ENCODE measurements at regions not wholly inside any gene's neighbourhood (a gene's known extent, or its start where the extent isn't known, plus 50 kb on each side); places are given as distances from the start of the nearest gene placed in this dataset.

DNA sequence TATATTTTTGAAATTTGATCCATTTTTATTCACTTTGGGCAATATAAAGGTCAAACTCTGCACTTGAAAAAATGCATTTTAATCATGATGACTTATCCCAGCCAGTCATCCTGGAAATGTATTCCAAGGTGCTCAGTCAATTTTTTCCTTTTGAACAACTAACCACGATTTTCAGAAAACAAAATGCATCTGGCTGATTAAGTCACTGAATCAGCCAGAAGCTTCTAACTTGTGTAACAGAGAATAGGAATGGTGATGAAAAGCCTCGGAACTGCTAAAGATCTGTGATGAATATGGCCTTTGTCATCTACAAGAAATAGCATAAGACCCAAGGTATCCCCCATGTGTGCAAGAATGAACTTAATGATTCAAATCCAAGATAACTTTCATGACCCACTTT is 572.7 kb downstream of the EPHA4 start:
- ATAC-seq (no peak), FAIRE-seq (no peak), DNase-seq (no peak)
- no peaks in the 10 kb centered on the region for H3K36me3 ChIP-seq
- intact Hi-C loops (cut with DNase I): no loop called here
- no peaks in the 10 kb centered on the region for H3K27me3 ChIP-seq
- H3K4me3 ChIP-seq: no peak overlapping the region
- TF ChIP-seq, protein P1, sequence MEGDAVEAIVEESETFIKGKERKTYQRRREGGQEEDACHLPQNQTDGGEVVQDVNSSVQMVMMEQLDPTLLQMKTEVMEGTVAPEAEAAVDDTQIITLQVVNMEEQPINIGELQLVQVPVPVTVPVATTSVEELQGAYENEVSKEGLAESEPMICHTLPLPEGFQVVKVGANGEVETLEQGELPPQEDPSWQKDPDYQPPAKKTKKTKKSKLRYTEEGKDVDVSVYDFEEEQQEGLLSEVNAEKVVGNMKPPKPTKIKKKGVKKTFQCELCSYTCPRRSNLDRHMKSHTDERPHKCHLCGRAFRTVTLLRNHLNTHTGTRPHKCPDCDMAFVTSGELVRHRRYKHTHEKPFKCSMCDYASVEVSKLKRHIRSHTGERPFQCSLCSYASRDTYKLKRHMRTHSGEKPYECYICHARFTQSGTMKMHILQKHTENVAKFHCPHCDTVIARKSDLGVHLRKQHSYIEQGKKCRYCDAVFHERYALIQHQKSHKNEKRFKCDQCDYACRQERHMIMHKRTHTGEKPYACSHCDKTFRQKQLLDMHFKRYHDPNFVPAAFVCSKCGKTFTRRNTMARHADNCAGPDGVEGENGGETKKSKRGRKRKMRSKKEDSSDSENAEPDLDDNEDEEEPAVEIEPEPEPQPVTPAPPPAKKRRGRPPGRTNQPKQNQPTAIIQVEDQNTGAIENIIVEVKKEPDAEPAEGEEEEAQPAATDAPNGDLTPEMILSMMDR (IDR thresholded peaks at IDR 0.05): no peak
- H3K27ac ChIP-seq: no peak overlapping the region
- H3K4me1 ChIP-seq: no peaks in the 10 kb centered on the region
- WGBS, 2 donors: 66 to 68% methylated on average over 2 of the region's 2 CpGs
- no peaks in the 10 kb centered on the region for H3K9me3 ChIP-seq

DNA sequence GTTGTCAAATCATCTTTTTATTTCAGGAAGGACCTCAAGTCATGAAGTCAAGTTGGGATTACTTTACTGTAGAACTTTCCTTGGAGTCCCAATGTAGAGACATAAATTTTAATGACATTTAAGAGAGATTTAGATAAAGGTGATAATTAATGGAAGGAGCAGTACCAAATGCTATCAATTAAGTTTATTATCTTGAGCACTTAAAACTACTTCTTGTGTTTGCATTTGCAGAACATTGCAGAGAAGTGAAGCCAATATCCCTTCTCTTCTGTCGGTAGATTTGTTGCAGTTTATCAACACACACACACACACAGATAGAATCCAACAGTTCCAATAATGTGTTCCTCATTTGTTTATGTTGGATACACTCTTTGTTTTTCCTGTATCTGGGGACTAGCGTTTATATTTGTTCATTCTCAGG is 570.7 kb downstream of the EPHA4 start:
- no peak for ATAC-seq
- 21 to 31% methylated on average over 2 of the region's 2 CpGs for WGBS, 2 donors
- TF ChIP-seq, protein P1 (IDR thresholded peaks at IDR 0.05): no peak
- Histone ChIP-seq H3K4me3 (no peak overlapping the region), H3K9me3 (no peaks in the 10 kb centered on the region), H3K36me3 (no peaks in the 10 kb centered on the region), H3K27ac (no peak overlapping the region), H3K27me3 (no peaks in the 10 kb centered on the region), H3K4me1 (no peaks in the 10 kb centered on the region)
- DNase-seq: no peak
- intact Hi-C loops (cut with DNase I): no loop called here
- FAIRE-seq: no peak

DNA sequence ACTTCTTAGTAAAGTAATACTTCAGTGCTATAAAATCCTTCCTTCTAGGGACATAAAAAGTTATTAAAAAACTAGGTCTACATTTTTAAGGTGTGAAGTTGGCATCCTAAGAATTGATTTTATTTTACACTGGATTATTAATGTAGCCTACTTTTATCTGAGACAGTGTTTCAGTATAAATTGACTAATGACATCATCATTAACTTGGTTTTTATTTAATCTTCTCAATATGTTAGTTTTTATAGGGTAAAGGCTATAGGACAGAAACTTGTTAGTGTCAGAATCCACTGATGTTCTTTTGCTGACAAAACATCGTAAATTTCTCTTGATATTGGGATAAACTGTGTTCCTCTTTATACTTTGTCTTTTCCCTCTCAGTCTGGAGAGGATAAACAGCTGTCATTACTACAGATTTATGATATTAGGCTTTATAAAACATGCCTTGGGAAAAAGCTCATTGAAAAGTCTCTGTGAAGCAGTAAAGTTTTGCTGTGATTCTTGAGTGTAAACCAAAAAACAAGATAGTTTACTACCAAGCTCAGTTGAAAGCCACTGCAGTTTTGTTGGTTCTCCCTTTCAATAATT is 569.9 kb downstream of the EPHA4 start:
- Histone ChIP-seq H3K27me3 (no peaks in the 10 kb centered on the region), H3K4me1 (no peaks in the 10 kb centered on the region), H3K27ac (no peak overlapping the region), H3K9me3 (no peaks in the 10 kb centered on the region), H3K4me3 (no peak overlapping the region), H3K36me3 (no peaks in the 10 kb centered on the region)
- 0 to 43% methylated on average over 1 of the region's 1 CpG for WGBS, 2 donors
- FAIRE-seq (no peak), ATAC-seq (no peak), DNase-seq (no peak)
- TF ChIP-seq, protein P1 (IDR thresholded peaks at IDR 0.05): no peak
- intact Hi-C loops (cut with DNase I): no loop called here

DNA sequence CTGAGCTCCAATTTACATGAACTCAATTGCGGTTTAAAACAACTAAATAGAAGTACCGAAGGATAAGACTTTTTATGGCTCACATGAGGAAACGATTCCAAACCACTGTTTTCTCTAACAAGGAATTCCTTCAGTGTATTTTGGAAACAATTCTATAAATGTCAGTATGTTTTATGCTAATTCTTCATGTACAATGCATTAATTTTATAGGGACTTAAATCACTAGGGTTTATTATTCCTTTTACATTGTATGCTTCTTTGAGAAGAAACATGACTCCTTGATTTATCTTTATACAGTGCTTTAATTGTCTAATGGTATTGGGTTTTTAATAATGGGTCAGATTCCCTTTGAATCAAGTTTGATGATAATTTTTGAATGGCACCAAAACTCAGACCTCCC is 566.8 kb downstream of the EPHA4 start:
- Histone ChIP-seq H3K27ac (no peak overlapping the region), H3K27me3 (no peaks in the 10 kb centered on the region), H3K4me3 (no peak overlapping the region), H3K4me1 (no peaks in the 10 kb centered on the region), H3K36me3 (no peaks in the 10 kb centered on the region), H3K9me3 (no peaks in the 10 kb centered on the region)
- intact Hi-C loops (cut with DNase I): no loop called here
- DNase-seq: no peak
- no peak for ATAC-seq
- FAIRE-seq: no peak
- 84 to 91% methylated on average over 3 of the region's 3 CpGs for WGBS, 2 donors
- TF ChIP-seq, protein P1 (IDR thresholded peaks at IDR 0.05): no peak

DNA sequence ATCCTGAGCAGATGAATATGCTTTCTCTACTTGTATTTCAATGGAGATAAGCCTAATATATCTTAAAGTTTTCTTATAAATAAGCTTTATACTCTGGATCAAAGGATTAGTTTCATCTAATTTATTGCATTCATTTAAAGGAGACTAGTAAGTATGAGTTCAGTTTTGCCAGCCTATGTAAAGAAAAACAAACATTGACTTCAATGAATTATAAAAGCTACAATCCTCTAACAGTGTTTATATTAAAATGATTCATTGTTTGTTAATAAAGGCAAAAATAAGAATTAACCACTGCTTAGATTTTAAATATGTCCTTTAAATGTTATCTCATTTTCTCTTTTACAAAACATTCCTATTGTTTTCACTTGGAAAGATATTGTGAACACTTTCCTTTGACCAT is 566.0 kb downstream of the EPHA4 start:
- DNase-seq (no peak), FAIRE-seq (no peak)
- no peaks in the 10 kb centered on the region for H3K27me3 ChIP-seq

More for the DNA sequence above, 566.0 kb downstream of the EPHA4 start:
- no peak overlapping the region for H3K4me3 ChIP-seq
- intact Hi-C loops (cut with DNase I): no loop called here
- no peak overlapping the region for H3K27ac ChIP-seq
- no peaks in the 10 kb centered on the region for H3K4me1 ChIP-seq
- no peaks in the 10 kb centered on the region for H3K36me3 ChIP-seq
- TF ChIP-seq, protein P1 (IDR thresholded peaks at IDR 0.05): no peak
- ATAC-seq: no peak
- H3K9me3 ChIP-seq: no peaks in the 10 kb centered on the region

Data from pancreas (tissue), 10 donors.